ENCODE measurements at regions not wholly inside any gene's neighbourhood (a gene's known extent, or its start where the extent isn't known, plus 50 kb on each side); places are given as distances from the start of the nearest gene placed in this dataset.

DNA sequence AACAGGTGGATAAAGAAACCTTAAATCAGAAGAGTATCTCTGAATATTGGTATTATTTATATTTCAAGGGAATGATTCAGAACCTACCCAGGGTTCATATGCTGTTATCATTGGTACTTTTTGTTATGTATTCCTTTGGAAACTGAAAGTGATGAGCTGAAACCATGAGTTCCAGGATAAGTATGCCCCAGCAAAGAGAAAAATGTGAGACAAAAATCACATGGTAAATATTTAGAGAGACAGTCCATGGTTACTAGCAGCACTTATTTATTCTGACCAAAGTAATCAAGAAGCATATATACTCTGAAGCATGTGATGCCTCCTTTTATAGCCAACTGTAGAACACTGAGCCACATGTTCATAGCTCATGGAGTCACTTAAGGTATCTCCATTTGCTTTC is 277.7 kb downstream of the ARAP2 start:
- DNase-seq (ENCODE audit: low read depth), result peak; percentile 27

DNA sequence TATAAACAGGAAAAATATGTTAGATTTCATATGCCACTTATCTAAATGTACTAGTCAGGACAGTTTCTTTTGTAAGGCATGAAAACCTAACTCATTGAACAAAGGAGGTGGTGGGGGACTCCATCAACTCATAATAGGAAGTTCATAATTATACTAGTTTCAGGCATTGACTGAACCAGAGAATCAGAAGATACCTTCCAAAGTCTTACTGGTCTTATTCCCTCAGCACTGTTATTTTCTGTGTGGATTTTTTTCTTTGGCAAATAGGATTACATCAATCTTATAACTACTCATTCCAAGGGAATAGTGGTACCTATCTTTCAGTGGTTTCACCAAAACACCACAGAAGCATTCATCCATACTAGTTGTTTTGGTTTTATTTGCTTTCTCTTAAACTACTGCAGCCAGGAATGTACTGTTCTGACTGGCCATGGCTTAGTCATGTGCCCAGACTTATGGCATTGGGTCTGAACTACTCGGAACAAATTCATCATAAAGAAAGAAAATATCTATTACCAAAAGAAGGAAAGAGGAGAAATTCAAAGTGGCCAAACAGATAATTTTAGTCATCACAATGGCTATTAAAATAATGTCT is 273.9 kb downstream of the ARAP2 start:
- no peak for DNase-seq (ENCODE audit: low read depth)

DNA sequence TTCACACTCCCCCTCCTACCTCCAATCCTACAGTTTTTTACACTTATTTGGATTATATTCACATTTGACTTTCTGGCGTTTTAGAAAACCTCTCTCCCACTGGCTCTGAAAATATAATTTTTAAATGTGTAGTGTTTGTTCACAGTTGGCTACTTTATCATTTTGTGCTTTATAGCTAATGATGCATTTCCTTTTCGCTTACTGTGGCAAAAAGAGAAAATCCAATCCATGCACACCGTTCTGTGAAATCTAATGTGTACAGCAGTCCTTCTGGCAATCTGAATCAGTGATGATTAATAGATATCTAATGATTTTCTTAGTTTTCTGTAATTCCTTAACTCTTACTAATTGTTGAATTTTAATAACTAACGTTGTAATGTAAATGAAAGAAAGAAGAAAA is 271.5 kb downstream of the ARAP2 start:
- DNase-seq (ENCODE audit: low read depth), result no peak

DNA sequence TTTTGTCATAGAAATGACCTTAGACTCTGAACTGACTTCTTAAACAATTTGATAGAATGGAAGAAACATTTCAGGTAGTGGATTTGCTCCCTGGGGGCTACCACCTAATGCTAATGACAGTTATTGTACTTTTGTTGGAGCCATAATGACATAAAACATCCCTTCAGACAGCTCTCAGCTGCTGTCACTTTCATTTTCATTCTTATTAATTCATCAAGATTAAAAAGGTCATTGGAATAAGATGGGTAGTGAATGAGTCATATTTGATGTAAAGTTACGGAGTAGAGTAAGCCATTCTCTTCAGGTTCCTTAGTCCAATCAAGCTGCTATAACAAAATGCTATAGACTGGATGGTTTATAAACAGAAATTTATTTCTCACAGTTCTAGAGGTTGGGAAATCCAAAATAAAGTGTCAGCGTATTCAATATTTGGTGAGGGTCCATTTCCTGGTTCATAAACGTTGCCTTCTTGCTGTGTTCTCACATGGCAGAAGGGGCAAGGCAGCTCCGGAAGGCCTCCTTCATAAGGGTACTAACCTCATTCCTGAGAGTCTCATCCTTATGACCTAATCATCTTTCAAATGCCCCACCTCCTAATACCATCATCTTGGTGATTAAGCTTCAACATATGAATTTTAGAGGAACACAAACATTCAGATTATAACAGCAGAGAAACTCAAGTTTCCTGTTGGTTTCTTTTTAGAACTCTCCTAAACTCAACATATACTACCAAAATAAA is 268.5 kb downstream of the ARAP2 start:
- no peak for DNase-seq (ENCODE audit: low read depth)

DNA sequence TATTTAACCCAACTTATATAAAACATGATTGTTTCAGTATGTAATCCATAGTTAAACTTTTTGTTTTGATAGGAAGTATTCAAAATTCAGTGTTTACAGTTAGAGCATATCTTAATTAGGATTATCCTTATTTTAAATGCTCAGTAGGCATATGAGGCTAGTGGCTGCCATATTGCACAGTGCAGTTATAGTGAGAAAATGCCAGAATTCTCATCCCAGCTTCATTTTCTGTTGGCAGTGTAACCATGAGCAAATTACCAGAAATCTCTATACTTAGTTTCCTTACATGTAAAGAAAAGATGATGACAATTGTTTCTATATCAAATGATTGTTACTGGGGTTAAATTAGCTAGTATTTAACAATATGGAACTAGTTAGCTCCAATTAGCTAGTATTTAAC is 265.8 kb downstream of the ARAP2 start:
- no peak for DNase-seq (ENCODE audit: low read depth)

DNA sequence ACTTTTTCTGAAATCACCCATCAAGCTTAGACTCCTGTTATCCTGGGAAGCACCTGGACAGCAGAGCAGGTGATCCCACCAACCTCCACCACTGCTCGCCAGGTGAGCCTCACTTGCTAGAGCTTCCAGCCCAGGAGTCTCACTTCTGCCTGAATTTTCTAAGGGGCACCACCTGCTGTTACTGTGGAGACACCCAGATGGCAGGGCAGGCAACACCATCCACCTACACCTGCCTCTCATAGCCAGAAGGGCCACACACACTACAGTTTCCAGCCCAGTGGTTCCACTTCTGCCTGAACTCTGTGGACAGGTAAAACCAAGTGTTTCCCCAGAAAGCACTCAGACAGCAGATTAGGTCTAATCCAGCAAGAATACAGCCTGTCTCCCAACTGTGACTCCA is 262.0 kb downstream of the ARAP2 start:
- DNase-seq (ENCODE audit: low read depth), result no peak

DNA sequence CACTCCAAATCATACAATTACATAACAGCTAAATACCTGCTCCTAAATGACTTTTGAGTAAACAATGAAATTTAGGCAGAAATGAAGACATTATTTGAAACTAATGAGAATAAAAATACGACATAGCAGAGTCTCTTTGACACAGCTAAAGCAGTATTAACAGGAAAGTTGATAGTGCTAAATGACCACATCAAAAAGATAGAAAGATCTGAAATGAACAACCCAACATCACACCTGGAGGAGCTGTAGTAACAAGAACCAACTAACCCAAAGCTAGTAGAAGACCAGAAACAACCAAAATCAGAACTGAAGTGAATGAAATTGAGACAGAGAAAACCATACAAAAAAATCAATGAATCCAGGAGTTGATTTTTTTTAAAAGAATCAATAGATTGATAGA is 257.8 kb downstream of the ARAP2 start:
- DNase-seq (ENCODE audit: low read depth), result no peak

DNA sequence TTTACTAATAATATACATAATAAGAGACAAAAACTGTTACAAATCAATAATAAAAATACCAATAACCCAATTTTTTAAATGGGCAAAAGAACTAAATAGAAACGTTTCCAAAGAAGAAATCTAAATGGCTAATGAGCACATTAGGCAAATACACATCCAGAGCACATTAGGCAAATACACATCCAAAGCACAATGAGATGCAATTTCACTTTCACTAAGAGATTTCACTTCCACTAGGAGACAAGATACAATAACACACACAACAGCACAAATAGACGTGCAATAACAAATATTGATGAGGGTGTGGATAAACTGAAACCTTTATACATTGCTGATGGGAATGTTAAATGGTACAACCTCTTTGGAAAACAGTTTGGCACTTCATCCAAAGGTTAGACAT is 250.7 kb downstream of the ARAP2 start:
- DNase-seq (ENCODE audit: low read depth), result no peak

DNA sequence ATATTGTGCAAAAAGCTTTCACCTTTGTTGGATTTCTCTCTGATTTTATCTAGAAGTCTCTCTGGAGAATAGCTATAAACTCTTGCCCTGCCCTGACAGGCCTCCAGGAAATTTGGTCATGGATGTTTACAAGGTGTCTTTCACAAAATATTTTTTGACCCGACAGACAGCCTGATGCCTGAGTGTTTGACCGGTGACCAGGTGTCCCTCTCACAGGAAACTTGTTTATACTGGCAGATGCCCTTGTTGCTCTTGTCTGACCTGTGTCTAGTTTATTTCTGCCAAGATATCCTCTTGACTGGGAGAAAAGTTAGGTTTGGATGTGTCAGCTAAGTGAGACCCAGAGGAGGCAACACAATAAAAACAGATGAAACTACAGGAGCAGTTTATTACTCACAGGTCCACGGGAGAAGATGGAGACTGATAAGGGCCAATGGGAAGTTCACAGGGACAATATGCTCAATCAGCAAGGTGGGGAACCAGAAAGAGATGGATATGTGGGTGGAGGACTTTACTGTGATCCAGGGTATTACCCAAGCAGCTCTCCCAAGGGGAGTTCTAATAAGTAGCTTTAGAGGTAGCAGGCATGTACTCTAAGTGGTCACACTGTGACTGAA is 243.3 kb downstream of the ARAP2 start:
- no peak for DNase-seq (ENCODE audit: low read depth)

DNA sequence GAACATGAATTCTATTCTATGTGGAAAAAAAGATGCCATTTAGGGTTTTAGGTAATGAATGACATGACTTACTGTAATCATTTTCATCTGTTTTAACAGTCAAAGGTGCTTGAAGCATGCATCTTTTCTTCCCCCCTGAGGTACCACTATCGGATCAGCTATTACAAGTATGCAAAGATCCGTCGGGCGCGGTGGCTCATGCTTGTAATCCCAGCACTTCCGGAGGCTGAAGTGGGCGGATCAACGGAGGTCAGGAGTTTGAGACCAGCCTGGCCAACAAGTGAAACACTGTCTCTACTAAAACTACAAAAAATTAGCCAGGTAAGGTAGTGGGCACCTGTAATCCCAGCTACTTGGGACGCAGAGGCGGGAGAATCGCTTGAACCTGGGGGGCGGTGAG is 241.3 kb downstream of the ARAP2 start:
- DNase-seq (ENCODE audit: low read depth), result no peak

DNA sequence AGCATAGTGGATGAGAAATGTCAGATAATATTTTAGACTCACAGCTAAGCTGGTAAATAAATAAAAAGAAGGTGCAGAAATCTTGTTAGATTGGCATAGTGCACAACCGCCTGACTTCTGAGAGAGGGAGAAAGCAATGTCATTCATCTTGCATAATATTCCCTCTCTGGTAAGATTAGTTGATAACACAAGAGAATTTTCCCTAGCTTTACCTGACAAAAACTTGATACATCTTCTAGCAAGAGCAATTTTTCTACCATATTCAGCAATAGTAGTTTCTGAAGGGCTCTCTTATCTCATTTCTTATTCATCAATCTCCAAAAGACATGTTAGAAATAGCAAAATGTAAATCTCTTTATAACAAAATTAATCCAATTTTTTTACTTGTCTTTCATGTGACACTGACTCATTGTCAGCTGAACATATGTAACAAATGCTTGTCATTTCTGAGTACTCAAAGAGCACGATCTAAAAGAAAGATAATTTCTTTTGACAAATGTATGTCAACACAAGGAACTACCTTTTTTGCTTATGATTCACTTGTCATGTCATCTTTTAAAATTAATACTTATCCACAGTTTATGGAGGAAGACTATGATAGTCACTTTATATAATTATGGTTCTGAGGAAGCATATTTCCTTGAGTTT is 240.0 kb downstream of the ARAP2 start:
- peak; percentile 32 for DNase-seq (ENCODE audit: low read depth)

DNA sequence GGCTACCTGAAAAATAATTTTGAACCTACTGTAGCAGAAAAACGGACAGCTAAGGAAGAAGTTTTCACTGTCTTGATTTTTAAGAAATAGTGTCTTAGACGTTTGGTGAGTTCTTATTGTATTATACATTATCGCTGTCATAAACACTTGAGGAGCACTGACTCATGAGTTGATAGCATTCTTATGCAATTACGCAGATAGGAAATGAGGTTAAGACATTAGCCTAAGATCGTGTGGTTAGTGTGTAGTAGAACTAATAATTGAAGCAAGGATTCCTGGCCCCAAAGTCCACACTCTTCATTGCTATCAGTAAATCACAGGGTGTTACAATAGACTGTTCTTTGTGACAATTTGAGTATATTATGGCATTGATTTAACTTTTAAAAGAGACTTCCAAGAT is 238.1 kb downstream of the ARAP2 start:
- peak; percentile 90 for DNase-seq (ENCODE audit: low read depth)

DNA sequence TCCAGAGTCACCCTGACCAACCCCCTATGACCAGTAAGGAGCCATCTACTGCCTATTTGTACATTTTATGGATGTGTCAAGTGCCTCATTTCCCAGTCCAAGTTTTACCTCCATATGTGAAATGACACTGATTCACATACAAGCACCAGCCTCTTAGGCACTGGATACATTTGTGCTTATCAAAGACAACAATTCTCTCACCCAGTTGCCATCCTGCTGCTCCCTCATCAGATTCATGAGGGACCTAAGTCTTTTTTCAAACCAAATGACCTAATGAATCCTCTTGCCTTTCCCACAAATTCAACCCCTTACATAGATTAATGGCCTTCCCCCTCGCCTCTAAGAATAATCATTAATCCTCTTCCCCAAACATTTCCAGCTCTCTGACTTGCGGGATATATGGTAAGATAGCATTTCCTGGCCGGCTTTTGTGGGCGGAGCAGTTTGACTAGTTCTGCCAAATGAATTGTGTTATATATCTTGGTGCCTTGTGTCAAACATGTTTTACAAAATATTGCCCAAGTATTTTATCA is 233.9 kb downstream of the ARAP2 start:
- no peak for DNase-seq (ENCODE audit: low read depth)

DNA sequence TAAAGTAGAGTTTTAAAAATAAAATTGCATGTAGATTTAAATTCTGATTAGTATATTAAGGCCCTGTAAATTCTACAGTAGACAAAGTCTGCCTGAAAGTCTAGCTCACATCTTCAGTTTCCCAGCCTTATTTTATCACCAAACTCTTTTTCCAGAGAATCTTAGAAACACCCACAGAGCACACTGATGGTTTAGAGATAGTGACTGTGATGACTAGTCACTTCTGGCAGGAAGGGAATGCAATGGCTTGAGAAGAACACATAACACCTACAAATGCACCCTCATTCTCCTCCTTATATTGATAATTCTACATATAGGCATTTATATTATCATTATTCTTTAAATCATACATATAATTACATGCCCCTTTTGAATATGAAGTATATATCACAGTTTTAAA is 232.9 kb downstream of the ARAP2 start:
- DNase-seq (ENCODE audit: low read depth), result peak; percentile 44

DNA sequence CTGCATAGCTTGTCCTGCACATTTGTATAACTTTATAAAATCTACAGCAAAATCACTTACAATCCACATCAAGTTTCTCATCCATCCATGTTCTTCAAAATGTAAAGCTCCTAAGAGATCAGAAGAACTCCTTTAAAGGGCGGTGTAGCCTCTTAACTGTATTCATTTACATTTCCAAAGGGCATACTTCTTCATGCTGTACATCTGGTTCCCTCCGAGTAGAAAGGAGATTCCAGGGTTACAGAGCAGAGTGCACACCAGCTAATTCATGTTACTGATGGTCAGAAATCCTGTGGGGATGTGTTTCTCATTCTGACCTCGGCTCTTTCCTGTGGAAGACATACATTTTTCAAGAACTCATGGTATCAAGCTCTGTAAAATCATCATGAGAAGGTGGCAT is 231.8 kb downstream of the ARAP2 start:
- DNase-seq (ENCODE audit: low read depth), result no peak

DNA sequence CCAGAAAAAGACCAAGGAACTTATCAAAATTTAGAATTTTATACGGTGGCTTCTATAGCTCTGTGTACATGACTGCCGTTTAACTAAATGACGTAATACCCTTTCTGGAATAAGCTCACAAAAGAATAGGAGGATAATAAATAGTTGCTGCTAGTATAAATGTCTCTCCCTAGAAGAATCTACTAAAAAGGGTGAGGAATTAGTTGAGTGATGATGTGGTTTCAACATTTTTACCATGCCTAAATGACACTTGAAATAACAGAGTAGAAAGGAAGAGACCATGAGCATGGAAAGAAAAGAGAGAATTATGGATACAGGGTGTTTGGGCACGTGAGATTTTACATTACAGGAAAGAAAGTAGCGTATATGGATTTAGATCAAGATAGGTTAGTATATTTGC is 231.1 kb downstream of the ARAP2 start:
- no peak for DNase-seq (ENCODE audit: low read depth)
